Gastroesophageal sphincter (tissue), 3 donors: ENCODE measurements at regions not wholly inside any gene's neighbourhood (a gene's known extent, or its start where the extent isn't known, plus 50 kb on each side); places are given as distances from the start of the nearest gene placed in this dataset.

Experiments
- CTCF ChIP-seq, 4 experiments: fragments of 200-600 bp in 2 of 4; fragments of 450-650 bp in 2 of 4; sonication (generic) in 1 of 4; IDR thresholded peaks; one replicate each; pipeline ENCODE4 v1.5.1; 2017 to 2019; ENCODE audit warnings: antibody characterized with exemption in 4 of 4, mild to moderate bottlenecking in 2 of 4, moderate library complexity in 2 of 4
- EP300 ChIP-seq: sonication (generic); formaldehyde crosslinking; IDR thresholded peaks from one replicate; pipeline ENCODE4 v1.6.1; 2017; ENCODE audit warnings: antibody characterized with exemption, mild to moderate bottlenecking
- POLR2AphosphoS5 ChIP-seq: sonication (generic); formaldehyde crosslinking; IDR thresholded peaks from one replicate; pipeline ENCODE4 v1.6.1; 2017; ENCODE audit warnings: antibody characterized with exemption

DNA sequence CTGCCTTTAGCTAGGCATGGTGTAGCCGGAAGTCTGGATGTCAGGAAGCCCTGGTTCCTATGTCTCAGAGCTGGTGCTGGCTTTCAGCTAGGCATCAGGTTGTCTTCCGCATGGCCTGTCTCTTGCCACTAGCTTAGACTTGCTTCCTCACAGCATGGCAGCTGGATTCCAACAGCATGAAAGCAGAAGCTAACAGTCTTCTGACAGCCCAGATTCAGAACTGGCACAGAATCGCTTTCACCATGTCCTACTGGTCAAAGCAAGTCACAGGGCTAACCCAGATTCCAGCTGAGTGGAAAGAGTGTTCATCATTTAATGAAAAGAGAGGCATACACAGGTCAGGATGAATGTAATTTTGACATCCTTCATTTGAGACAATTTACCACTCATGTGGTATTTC is 1050.5 kb downstream of the ROBO2 start:
- TF ChIP-seq CTCF (IDR thresholded peaks at IDR 0.05) (no peak), EP300 (no peak), POLR2AphosphoS5 (no peak)
